Suprapubic skin (tissue), 3 donors: ENCODE measurements at regions not wholly inside any gene's neighbourhood (a gene's known extent, or its start where the extent isn't known, plus 50 kb on each side); places are given as distances from the start of the nearest gene placed in this dataset.

Source experiments
- CTCF ChIP-seq, 2 donors: fragments of 200-600 bp in 1 of 2; fragments of 450-650 bp in 1 of 2; sonication (generic) in 1 of 2; IDR thresholded peaks; one replicate each; pipeline ENCODE4 v1.5.1; 2016 to 2019; ENCODE audit warnings: antibody characterized with exemption in 2 of 2, mild to moderate bottlenecking in 1 of 2, moderate library complexity in 1 of 2
- EP300 ChIP-seq: sonication (generic); formaldehyde crosslinking; IDR thresholded peaks from one replicate; pipeline ENCODE4 v1.6.1; 2017; ENCODE audit warnings: antibody characterized with exemption
- POLR2A ChIP-seq, 2 donors: fragments of 450-650 bp; IDR thresholded peaks; one replicate each; pipeline ENCODE4 v1.6.1; 2017; ENCODE audit warnings: antibody characterized with exemption in 2 of 2, mild to moderate bottlenecking in 2 of 2, moderate library complexity in 2 of 2

GRCh38 chr12:91319071-91319760 is 136.6 kb upstream of the DCN start:
- TF ChIP-seq CTCF (IDR thresholded peaks at IDR 0.05), result no peak
- no peak for TF ChIP-seq EP300
- TF ChIP-seq POLR2A (IDR thresholded peaks at IDR 0.05), result no peak
